Upper lobe of right lung (tissue), 1 donor: ENCODE measurements at regions not wholly inside any gene's neighbourhood (a gene's known extent, or its start where the extent isn't known, plus 50 kb on each side); places are given as distances from the start of the nearest gene placed in this dataset.

ENCODE experiments used
- ATAC-seq: fragments of 200-7000 bp; cut with Tn5 transposase; one replicate; pipeline ENCODE4 v1.9.1; 2020; ENCODE audit warnings: mild to moderate bottlenecking, moderate library complexity
- DNase-seq: peaks from one replicate; pipeline ENCODE4 v3.0.0-alpha.2; 2020
- H3K27ac ChIP-seq: fragments of 200-600 bp; one replicate; pipeline ENCODE4 v1.8.0; 2022
- H3K27me3 ChIP-seq: fragments of 200-600 bp; one replicate; pipeline ENCODE4 v1.8.0; 2022; ENCODE audit warnings: mild to moderate bottlenecking
- H3K36me3 ChIP-seq: fragments of 200-600 bp; one replicate; pipeline ENCODE4 v1.8.0; 2022
- H3K4me1 ChIP-seq: fragments of 200-600 bp; one replicate; pipeline ENCODE4 v1.8.0; 2022
- H3K4me3 ChIP-seq: fragments of 200-600 bp; one replicate; pipeline ENCODE4 v1.8.0; 2022; ENCODE audit warnings: mild to moderate bottlenecking
- H3K9me3 ChIP-seq: fragments of 200-600 bp; one replicate; pipeline ENCODE4 v1.8.0; 2022
- CTCF ChIP-seq: fragments of 200-600 bp; IDR thresholded peaks from one replicate; pipeline ENCODE4 v1.8.0; 2022; ENCODE audit warnings: antibody characterized with exemption
- intact Hi-C: fragments of 100-400 bp; cut with DNase I; formaldehyde crosslinking; loops from one replicate; pipeline ENCODE4 v1.11.0; 2022
- donor health status: DM: no; HTN: yes; CAD: no; lungs with severe emphysema.

GRCh38 chr3:102165367-102165766 lies 269.4 kb upstream of the ZPLD1 start:
- TF ChIP-seq CTCF, result no peak
- H3K4me1 ChIP-seq, result peaks cover 13% of the 10 kb centered on the region
- H3K27me3 ChIP-seq, result no peaks in the 10 kb centered on the region
- intact Hi-C loops, result no loop called here
- H3K4me3 ChIP-seq, result no peak overlapping the region
- no peak for DNase-seq
- ATAC-seq, result no peak
- H3K36me3 ChIP-seq, result no peaks in the 10 kb centered on the region
- no peak overlapping the region for H3K27ac ChIP-seq
- no peaks in the 10 kb centered on the region for H3K9me3 ChIP-seq

GRCh38 chr3:102169915-102170479 lies 264.8 kb upstream of the ZPLD1 start:
- DNase-seq (no peak), ATAC-seq (no peak)
- Histone ChIP-seq H3K36me3 (no peaks in the 10 kb centered on the region), H3K27ac (no peak overlapping the region), H3K4me3 (no peak overlapping the region), H3K9me3 (no peaks in the 10 kb centered on the region), H3K27me3 (no peaks in the 10 kb centered on the region), H3K4me1 (no peaks in the 10 kb centered on the region)
- no peak for TF ChIP-seq CTCF
- intact Hi-C loops, result no loop called here

GRCh38 chr3:102170545-102170944 lies 264.3 kb upstream of the ZPLD1 start:
- no peaks in the 10 kb centered on the region for H3K4me1 ChIP-seq
- ATAC-seq (no peak), DNase-seq (no peak)
- intact Hi-C loops, result no loop called here
- no peak overlapping the region for H3K27ac ChIP-seq
- TF ChIP-seq CTCF, result no peak
- H3K27me3 ChIP-seq, result no peaks in the 10 kb centered on the region
- no peaks in the 10 kb centered on the region for H3K9me3 ChIP-seq
- H3K4me3 ChIP-seq, result no peak overlapping the region
- no peaks in the 10 kb centered on the region for H3K36me3 ChIP-seq

- no peak for TF ChIP-seq CTCF
- no peaks in the 10 kb centered on the region for H3K36me3 ChIP-seq
- H3K27me3 ChIP-seq, result no peaks in the 10 kb centered on the region
- peaks cover 8% of the 10 kb centered on the region for H3K4me1 ChIP-seq
- no peak overlapping the region for H3K27ac ChIP-seq
- H3K4me3 ChIP-seq, result no peak overlapping the region
- no peaks in the 10 kb centered on the region for H3K9me3 ChIP-seq
- no peak for ATAC-seq
- intact Hi-C loops, result no loop called here
- no peak for DNase-seq
Measured at GRCh38 chr3:102174312-102174712, 260.5 kb upstream of the ZPLD1 start.

- Histone ChIP-seq H3K4me1 (peaks cover 14% of the 10 kb centered on the region), H3K27me3 (no peaks in the 10 kb centered on the region), H3K36me3 (no peaks in the 10 kb centered on the region), H3K27ac (no peak overlapping the region), H3K9me3 (no peaks in the 10 kb centered on the region), H3K4me3 (no peak overlapping the region)
- no peak for ATAC-seq
- DNase-seq, result no peak
- TF ChIP-seq CTCF, result no peak
- intact Hi-C loops, result no loop called here
Measured at GRCh38 chr3:102174832-102175374, 259.9 kb upstream of the ZPLD1 start.
